WTC11 (cell line): ENCODE measurements at regions not wholly inside any gene's neighbourhood (a gene's known extent, or its start where the extent isn't known, plus 50 kb on each side); places are given as distances from the start of the nearest gene placed in this dataset.

Experiments
- ATAC-seq: fragments of 200-7000 bp; cut with Tn5 transposase; 2 replicates; pipeline ENCODE4 v1.10.0; 2021; ENCODE audit warnings: mild to moderate bottlenecking, moderate library complexity
- CTCF ChIA-PET: fragments of 300-600 bp; sonication (Branson Sonifier 250); formaldehyde crosslinking; loops from one replicate; lab custom pipeline; 2021; ENCODE audit warnings: antibody characterized with exemption; lab: Charles Lee
- POLR2A ChIA-PET: fragments of 350-600 bp; sonication (Branson Sonifier 250); formaldehyde crosslinking; loops from one replicate; lab custom pipeline; 2021; ENCODE audit warnings: antibody characterized with exemption; lab: Charles Lee
- DNase-seq: peaks from one replicate; pipeline ENCODE4 v3.0.0; 2021; ENCODE audit warnings: low spot score
- H3K27ac Mint-ChIP-seq: 2 replicates; pipeline ENCODE4 v1.8.0; 2021; ENCODE audit warnings: mixed read lengths
- H3K27me3 Mint-ChIP-seq: 2 replicates; pipeline ENCODE4 v1.8.0; 2021; ENCODE audit warnings: low read depth, mild to moderate bottlenecking, moderate library complexity, mixed read lengths
- H3K36me3 Mint-ChIP-seq: 2 replicates; pipeline ENCODE4 v1.8.0; 2021; ENCODE audit warnings: mixed read lengths
- H3K4me1 Mint-ChIP-seq: 2 replicates; pipeline ENCODE4 v1.8.0; 2022; ENCODE audit warnings: mixed read lengths
- H3K4me3 Mint-ChIP-seq: 2 replicates; pipeline ENCODE4 v1.8.0; 2021; ENCODE audit warnings: mild to moderate bottlenecking, moderate library complexity, mixed read lengths
- H3K9me3 Mint-ChIP-seq: 2 replicates; pipeline ENCODE4 v1.8.0; 2021; ENCODE audit warnings: mixed read lengths
- ARID4B ChIP-seq: sonication (generic); formaldehyde crosslinking; IDR thresholded peaks from 2 replicates; pipeline ENCODE4 v1.8.0; 2023; ENCODE audit warnings: missing genetic modification reagents, mild to moderate bottlenecking, borderline replicate concordance
- E2F1 ChIP-seq: sonication (generic); formaldehyde crosslinking; IDR thresholded peaks from 2 replicates; pipeline ENCODE4 v1.8.0; 2022; ENCODE audit warnings: mild to moderate bottlenecking, missing genetic modification reagents
- FOXK1 ChIP-seq: sonication (generic); formaldehyde crosslinking; IDR thresholded peaks from 2 replicates; pipeline ENCODE4 v1.8.0; 2022; ENCODE audit warnings: mild to moderate bottlenecking, moderate library complexity, missing genetic modification reagents
- FOXP1 ChIP-seq: sonication (generic); formaldehyde crosslinking; IDR thresholded peaks from 2 replicates; pipeline ENCODE4 v1.8.0; 2022; ENCODE audit warnings: missing genetic modification reagents, mild to moderate bottlenecking, moderate library complexity, borderline replicate concordance
- FOXP4 ChIP-seq: sonication (generic); formaldehyde crosslinking; IDR thresholded peaks from 2 replicates; pipeline ENCODE4 v1.8.0; 2022; ENCODE audit warnings: mild to moderate bottlenecking, missing genetic modification reagents
- GTF2I ChIP-seq: fragments of 250-450 bp; sonication (Bioruptor Pico); conservative IDR thresholded peaks from 2 replicates; pipeline ENCODE4 v1.4.0; 2021; ENCODE audit warnings: mild to moderate bottlenecking
- HMGXB4 ChIP-seq: sonication (generic); formaldehyde crosslinking; IDR thresholded peaks from 2 replicates; pipeline ENCODE4 v1.8.1; 2023; ENCODE audit warnings: mild to moderate bottlenecking, moderate library complexity, missing genetic modification reagents
- JAZF1 ChIP-seq: fragments of 250-450 bp; sonication (Bioruptor Pico); IDR thresholded peaks from 2 replicates; pipeline ENCODE4 v1.9.0; 2021; ENCODE audit warnings: moderate library complexity, mild to moderate bottlenecking, inconsistent platforms
- MXD4 ChIP-seq: fragments of 250-450 bp; sonication (Bioruptor Pico); IDR thresholded peaks from 2 replicates; pipeline ENCODE4 v1.8.0; 2021; ENCODE audit warnings: mild to moderate bottlenecking, moderate library complexity, borderline replicate concordance
- NR1H2 ChIP-seq: sonication (generic); formaldehyde crosslinking; IDR thresholded peaks from 2 replicates; pipeline ENCODE4 v1.9.0; 2021; ENCODE audit warnings: mild to moderate bottlenecking, moderate library complexity, missing genetic modification reagents
- NR3C1 ChIP-seq: sonication (generic); formaldehyde crosslinking; conservative IDR thresholded peaks from 2 replicates; pipeline ENCODE4 v1.8.1; 2023; ENCODE audit warnings: low read depth, mild to moderate bottlenecking, missing genetic modification reagents
- OVOL2 ChIP-seq: fragments of 250-450 bp; sonication (Bioruptor Pico); IDR thresholded peaks from 2 replicates; pipeline ENCODE4 v1.9.0; 2021; ENCODE audit warnings: mild to moderate bottlenecking, borderline replicate concordance
- RELA ChIP-seq: sonication (generic); formaldehyde crosslinking; IDR thresholded peaks from 2 replicates; pipeline ENCODE4 v1.8.1; 2022; ENCODE audit warnings: missing genetic modification reagents, mild to moderate bottlenecking, borderline replicate concordance
- RORB ChIP-seq: fragments of 250-450 bp; sonication (Bioruptor Pico); IDR thresholded peaks from 2 replicates; pipeline ENCODE4 v1.9.0; 2021; ENCODE audit warnings: mild to moderate bottlenecking
- TCF7 ChIP-seq: sonication (generic); formaldehyde crosslinking; IDR thresholded peaks from 2 replicates; pipeline ENCODE4 v1.8.0; 2022; ENCODE audit warnings: mild to moderate bottlenecking, low read depth, missing genetic modification reagents, moderate library complexity
- ZNF121 ChIP-seq: sonication (generic); formaldehyde crosslinking; IDR thresholded peaks from 2 replicates; pipeline ENCODE4 v1.8.0; 2023; ENCODE audit warnings: missing genetic modification reagents
- ZNF232 ChIP-seq: sonication (generic); formaldehyde crosslinking; IDR thresholded peaks from 2 replicates; pipeline ENCODE4 v1.8.0; 2022; ENCODE audit warnings: mild to moderate bottlenecking, missing genetic modification reagents
- ZNF425 ChIP-seq: fragments of 250-450 bp; sonication (Bioruptor Pico); conservative IDR thresholded peaks from 2 replicates; pipeline ENCODE4 v1.9.0; 2021; ENCODE audit warnings: mild to moderate bottlenecking
- TF ChIP-seq, protein P1 (sequence below): sonication (generic); formaldehyde crosslinking; IDR thresholded peaks from 2 replicates; pipeline ENCODE4 v1.8.1; 2023; ENCODE audit warnings: mild to moderate bottlenecking, missing genetic modification reagents, moderate library complexity

- no peak for TF ChIP-seq RELA (CRISPR knock-in tag)
- no peak for TF ChIP-seq ZNF425 (CRISPR knock-in tag)
- no peak for TF ChIP-seq JAZF1
- no peak for TF ChIP-seq MXD4 (CRISPR knock-in tag)
- no peak for TF ChIP-seq RORB
These were observed 145.5 kb downstream of the KCNA5 start (continued) for GRCh38 chr12:5189173-5189572.

DNA sequence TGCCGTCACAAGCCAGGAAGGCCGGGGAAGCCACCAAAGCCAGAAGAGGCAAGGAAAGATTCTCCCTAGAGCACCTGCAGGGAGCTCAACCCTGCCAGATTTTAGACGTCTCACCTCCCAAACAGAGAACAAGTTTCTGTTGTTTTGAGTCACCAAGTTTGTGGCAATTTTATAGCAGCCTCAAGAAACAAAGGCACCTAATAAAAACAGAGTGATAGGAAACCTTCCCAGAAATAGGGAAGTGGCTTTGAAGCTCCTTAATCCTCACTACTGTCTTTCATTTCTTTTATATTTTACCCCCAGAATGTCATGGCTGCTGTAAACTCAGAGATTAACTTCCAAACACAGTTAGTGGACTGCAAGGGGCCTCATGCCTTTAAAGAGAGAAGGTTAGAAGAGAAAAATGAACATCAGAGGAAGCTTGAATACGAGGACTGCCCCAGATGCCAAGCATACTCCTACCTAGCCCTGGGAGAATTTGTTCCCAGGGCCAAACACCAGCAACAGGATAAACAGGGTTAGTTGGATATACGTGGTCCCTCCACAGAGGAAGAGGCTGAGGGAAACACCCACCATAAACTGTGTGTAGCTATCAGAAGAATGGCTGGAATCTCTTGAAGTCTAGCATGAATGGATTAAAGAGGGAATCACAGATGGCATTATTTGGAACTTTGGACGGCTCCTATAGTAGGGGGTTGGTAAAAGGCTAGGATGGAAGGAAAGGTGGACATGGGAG, 148.3 kb downstream of the KCNA5 start:
- TF ChIP-seq E2F1 (CRISPR knock-in tag) (no peak), ZNF232 (CRISPR knock-in tag) (no peak), GTF2I (CRISPR knock-in tag) (no peak), OVOL2 (CRISPR knock-in tag) (no peak), FOXK1 (no peak), HMGXB4 (no peak), NR1H2 (no peak), JAZF1 (no peak), NR3C1 (CRISPR knock-in tag) (no peak), ZNF121 (no peak), FOXP4 (CRISPR knock-in tag) (no peak)
- DNase-seq (no peak), ATAC-seq (no peak)
- Mint-ChIP-seq H3K27ac (no peak overlapping the region), H3K36me3 (no peaks in the 10 kb centered on the region; the same call in 1 of the 2 replicates), H3K4me3 (no peak overlapping the region), H3K27me3 (no peaks in the 10 kb centered on the region), H3K9me3 (0 out of 2 replicates have a peak, but pooled peaks cover 3% of the 10 kb centered on the region), H3K4me1 (peaks cover 4% of the 10 kb centered on the region)
- ChIA-PET CTCF (interaction anchor here (0.8 to 1.3 kb wide), 2 partner anchors 237 to 250 kb away, joined by 3 to 6 read pairs; no protein-coding TSS in a partner anchor), POLR2A (no interaction called here)

GRCh38 chr12:5192726-5193125, 149.0 kb downstream of the KCNA5 start:
- no peak overlapping the region for H3K27ac Mint-ChIP-seq
- ChIA-PET POLR2A (no interaction called here), CTCF (interaction anchor here (1.3 kb wide), 1 partner anchor 249 kb away, joined by 6 read pairs; no protein-coding TSS in a partner anchor)
- H3K4me1 Mint-ChIP-seq: no peaks in the 10 kb centered on the region
- DNase-seq: no peak
- ATAC-seq: no peak
- no peaks in the 10 kb centered on the region for H3K27me3 Mint-ChIP-seq
- H3K4me3 Mint-ChIP-seq: no peak overlapping the region
- 0 out of 2 replicates have a peak, but pooled peaks cover 3% of the 10 kb centered on the region for H3K9me3 Mint-ChIP-seq
- H3K36me3 Mint-ChIP-seq: no peaks in the 10 kb centered on the region; the same call in 1 of the 2 replicates
- TF ChIP-seq RORB: no peak
- TF ChIP-seq, protein P1, sequence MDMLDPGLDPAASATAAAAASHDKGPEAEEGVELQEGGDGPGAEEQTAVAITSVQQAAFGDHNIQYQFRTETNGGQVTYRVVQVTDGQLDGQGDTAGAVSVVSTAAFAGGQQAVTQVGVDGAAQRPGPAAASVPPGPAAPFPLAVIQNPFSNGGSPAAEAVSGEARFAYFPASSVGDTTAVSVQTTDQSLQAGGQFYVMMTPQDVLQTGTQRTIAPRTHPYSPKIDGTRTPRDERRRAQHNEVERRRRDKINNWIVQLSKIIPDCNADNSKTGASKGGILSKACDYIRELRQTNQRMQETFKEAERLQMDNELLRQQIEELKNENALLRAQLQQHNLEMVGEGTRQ (CRISPR knock-in tag): no peak
- TF ChIP-seq NR1H2: no peak
- TF ChIP-seq FOXP1: no peak
- TF ChIP-seq ARID4B: no peak
- TF ChIP-seq TCF7 (CRISPR knock-in tag): no peak
